ENCODE measurements at regions not wholly inside any gene's neighbourhood (a gene's known extent, or its start where the extent isn't known, plus 50 kb on each side); places are given as distances from the start of the nearest gene placed in this dataset.

DNA sequence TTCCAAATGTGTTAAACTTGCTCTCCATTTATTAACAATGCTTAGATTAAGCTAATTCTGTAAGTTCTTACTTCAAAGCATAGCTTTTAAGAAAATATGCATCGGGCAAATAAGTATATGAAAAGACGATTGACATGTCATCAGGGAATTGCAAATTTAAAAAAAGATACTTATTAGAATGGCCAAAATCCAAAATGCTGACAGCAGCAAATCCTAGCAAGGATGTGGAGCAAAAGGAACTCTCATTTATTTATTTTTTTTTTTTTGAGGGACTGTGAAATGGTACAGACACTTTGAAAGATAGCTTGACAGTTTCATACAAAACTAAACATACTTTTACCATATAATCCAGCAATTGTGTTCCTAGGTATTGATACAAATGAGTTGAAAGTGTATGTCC lies 779.5 kb upstream of the MDGA2 start:
- H3K4me3 ChIP-seq: no peak overlapping the region
- H3K36me3 ChIP-seq: no peaks in the 10 kb centered on the region
- WGBS, 2 donors: 71 to 88% methylated on average over 2 of the region's 2 CpGs
- H3K27me3 ChIP-seq: no peaks in the 10 kb centered on the region
- ATAC-seq (ENCODE audit: low FRiP score in 2 of 2) (no peak), DNase-seq (no peak)
- H3K4me1 ChIP-seq: no peaks in the 10 kb centered on the region
- no peaks in the 10 kb centered on the region for H3K9me3 ChIP-seq
- TF ChIP-seq POLR2AphosphoS5 (IDR thresholded peaks at IDR 0.05) (no peak), POLR2A (IDR thresholded peaks at IDR 0.05) (no peak), EP300 (IDR thresholded peaks at IDR 0.05) (no peak)
- no peak overlapping the region for H3K27ac ChIP-seq

DNA sequence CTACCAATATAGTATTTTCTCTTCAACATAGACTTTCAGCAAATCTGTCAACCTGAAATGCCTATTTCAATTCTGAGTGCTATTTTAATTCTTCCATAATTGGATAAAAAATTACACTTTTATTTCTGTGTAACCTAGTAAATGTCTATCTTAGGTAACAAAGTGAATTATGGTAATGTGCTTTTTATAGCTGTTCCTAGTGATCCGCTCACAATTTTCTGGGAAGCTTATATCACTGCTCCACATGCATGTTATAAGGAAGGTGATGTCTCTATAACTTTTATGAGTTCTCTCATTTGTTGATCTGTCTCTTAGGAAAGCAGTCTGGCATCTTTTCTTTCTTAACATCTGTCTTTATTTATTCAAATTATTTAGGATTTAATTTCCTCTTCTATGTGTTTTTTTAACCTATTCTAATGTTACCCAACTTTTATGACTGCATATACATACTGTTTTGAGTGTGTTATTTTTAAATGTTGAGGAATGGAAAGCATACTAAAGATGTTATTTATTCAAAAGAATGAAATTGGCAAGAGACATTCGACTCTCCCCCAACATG lies 777.1 kb upstream of the MDGA2 start:
- WGBS, 2 donors: 83 to 86% methylated on average over 2 of the region's 2 CpGs
- H3K4me1 ChIP-seq: no peaks in the 10 kb centered on the region
- H3K27ac ChIP-seq: no peak overlapping the region
- ATAC-seq (ENCODE audit: low FRiP score in 2 of 2) (no peak), DNase-seq (no peak)
- H3K9me3 ChIP-seq: no peaks in the 10 kb centered on the region
- no peak overlapping the region for H3K4me3 ChIP-seq
- no peaks in the 10 kb centered on the region for H3K36me3 ChIP-seq
- TF ChIP-seq EP300 (IDR thresholded peaks at IDR 0.05): no peak
- no peak for TF ChIP-seq POLR2A (IDR thresholded peaks at IDR 0.05)
- TF ChIP-seq POLR2AphosphoS5 (IDR thresholded peaks at IDR 0.05): no peak
- TF ChIP-seq, protein P1, sequence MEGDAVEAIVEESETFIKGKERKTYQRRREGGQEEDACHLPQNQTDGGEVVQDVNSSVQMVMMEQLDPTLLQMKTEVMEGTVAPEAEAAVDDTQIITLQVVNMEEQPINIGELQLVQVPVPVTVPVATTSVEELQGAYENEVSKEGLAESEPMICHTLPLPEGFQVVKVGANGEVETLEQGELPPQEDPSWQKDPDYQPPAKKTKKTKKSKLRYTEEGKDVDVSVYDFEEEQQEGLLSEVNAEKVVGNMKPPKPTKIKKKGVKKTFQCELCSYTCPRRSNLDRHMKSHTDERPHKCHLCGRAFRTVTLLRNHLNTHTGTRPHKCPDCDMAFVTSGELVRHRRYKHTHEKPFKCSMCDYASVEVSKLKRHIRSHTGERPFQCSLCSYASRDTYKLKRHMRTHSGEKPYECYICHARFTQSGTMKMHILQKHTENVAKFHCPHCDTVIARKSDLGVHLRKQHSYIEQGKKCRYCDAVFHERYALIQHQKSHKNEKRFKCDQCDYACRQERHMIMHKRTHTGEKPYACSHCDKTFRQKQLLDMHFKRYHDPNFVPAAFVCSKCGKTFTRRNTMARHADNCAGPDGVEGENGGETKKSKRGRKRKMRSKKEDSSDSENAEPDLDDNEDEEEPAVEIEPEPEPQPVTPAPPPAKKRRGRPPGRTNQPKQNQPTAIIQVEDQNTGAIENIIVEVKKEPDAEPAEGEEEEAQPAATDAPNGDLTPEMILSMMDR (IDR thresholded peaks at IDR 0.05): no peak
- H3K27me3 ChIP-seq: no peaks in the 10 kb centered on the region

DNA sequence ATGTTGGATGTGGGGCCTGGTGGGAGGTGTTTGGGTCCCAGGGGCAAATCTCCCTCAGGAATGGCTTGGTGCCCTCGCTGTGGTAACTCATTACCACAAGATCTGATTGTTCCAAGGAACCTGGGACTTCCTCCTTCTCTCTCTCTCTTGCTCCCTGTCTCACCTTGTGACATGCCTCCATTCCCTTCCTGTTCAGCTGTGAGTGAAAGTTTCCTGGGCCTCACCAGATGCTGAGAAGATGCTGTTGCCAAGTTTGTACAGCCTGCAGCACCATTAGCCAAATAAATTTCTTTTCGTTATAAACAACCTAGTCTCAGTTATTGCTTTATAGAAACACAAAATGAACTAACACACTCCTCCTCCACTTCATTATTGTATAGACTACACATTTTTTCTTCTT lies 759.8 kb upstream of the MDGA2 start:
- no peaks in the 10 kb centered on the region for H3K9me3 ChIP-seq
- no peaks in the 10 kb centered on the region for H3K36me3 ChIP-seq
- no peaks in the 10 kb centered on the region for H3K27me3 ChIP-seq
- H3K27ac ChIP-seq: no peak overlapping the region
- no peaks in the 10 kb centered on the region for H3K4me1 ChIP-seq
- ATAC-seq (ENCODE audit: low FRiP score in 2 of 2): no peak
- DNase-seq: no peak
- 58% methylated on average over 2 of the region's 2 CpGs for WGBS, 2 donors
- TF ChIP-seq, protein P1 (IDR thresholded peaks at IDR 0.05): no peak
- TF ChIP-seq POLR2A (IDR thresholded peaks at IDR 0.05) (no peak), EP300 (IDR thresholded peaks at IDR 0.05) (no peak), POLR2AphosphoS5 (IDR thresholded peaks at IDR 0.05) (no peak)
- H3K4me3 ChIP-seq: no peak overlapping the region

DNA sequence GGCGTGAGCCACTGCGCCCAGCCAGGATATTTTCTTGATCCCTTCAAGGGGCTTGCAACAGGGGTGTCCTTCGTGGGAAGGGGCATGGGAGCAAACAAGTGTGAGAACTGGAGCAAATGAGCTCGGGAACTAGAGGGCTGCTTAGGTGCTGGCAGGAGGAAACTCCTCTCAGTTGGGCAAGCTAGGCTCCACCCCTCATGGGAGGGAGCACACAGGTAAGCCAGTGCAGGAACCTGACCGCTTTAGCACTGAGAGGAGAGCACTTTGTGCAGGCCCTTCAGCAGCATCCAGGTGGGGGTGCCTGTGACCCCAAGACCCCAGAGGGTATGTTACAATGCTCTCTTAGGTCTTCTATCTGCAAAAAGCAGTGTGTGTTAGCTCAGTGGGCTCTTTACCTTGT lies 755.4 kb upstream of the MDGA2 start:
- WGBS, 2 donors: 82 to 87% methylated on average over 4 to 5 of the region's 5 CpGs
- H3K36me3 ChIP-seq: no peaks in the 10 kb centered on the region
- H3K27me3 ChIP-seq: no peaks in the 10 kb centered on the region
- DNase-seq (no peak), ATAC-seq (ENCODE audit: low FRiP score in 2 of 2) (peak in 1 of 2 donors; percentile 40)
- H3K4me3 ChIP-seq: no peak overlapping the region
- TF ChIP-seq POLR2A (IDR thresholded peaks at IDR 0.05) (no peak), POLR2AphosphoS5 (IDR thresholded peaks at IDR 0.05) (no peak), EP300 (IDR thresholded peaks at IDR 0.05) (no peak)
- TF ChIP-seq, protein P1 (IDR thresholded peaks at IDR 0.05): no peak
- no peaks in the 10 kb centered on the region for H3K4me1 ChIP-seq
- H3K9me3 ChIP-seq: no peaks in the 10 kb centered on the region
- no peak overlapping the region for H3K27ac ChIP-seq

DNA sequence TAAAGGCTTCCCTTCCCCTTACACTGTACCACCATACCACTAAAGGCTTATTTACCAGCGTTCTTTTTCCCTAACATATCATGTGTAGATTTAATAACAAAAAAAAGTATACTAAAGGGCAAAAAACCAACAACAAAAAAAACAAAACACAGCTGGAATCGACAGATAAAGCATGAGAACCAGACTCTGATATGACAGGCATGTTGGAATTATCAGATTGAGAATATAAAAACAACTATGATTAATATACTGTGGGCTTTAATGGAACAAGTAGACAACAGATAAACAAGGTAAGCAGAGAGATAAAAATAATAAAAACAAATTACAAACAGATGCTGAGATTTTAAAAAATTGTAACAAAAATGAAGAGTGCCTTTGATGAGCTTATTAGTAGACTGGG lies 754.1 kb upstream of the MDGA2 start:
- Histone ChIP-seq H3K4me3 (no peak overlapping the region), H3K27me3 (no peaks in the 10 kb centered on the region), H3K27ac (no peak overlapping the region), H3K9me3 (no peaks in the 10 kb centered on the region), H3K4me1 (no peaks in the 10 kb centered on the region), H3K36me3 (no peaks in the 10 kb centered on the region)
- WGBS, 2 donors: 52 to 68% methylated on average over 2 of the region's 2 CpGs
- DNase-seq (no peak), ATAC-seq (ENCODE audit: low FRiP score in 2 of 2) (no peak)
- no peak for TF ChIP-seq EP300 (IDR thresholded peaks at IDR 0.05)
- no peak for TF ChIP-seq POLR2A (IDR thresholded peaks at IDR 0.05)

All from upper lobe of left lung (tissue), 6 donors.